GM23338 (cell line): ENCODE measurements at regions not wholly inside any gene's neighbourhood (a gene's known extent, or its start where the extent isn't known, plus 50 kb on each side); places are given as distances from the start of the nearest gene placed in this dataset.

Experiments used
- ATAC-seq: fragments of 200-7000 bp; cut with Tn5 transposase; 3 replicates; pipeline ENCODE4 v1.9.1; 2020
- DNase-seq: peaks from one replicate; pipeline ENCODE4 v3.0.0-alpha.2; 2015; ENCODE audit warnings: low spot score
- H2AFZ ChIP-seq: fragments of 200-600 bp; sonication (generic); 2 replicates; pipeline ENCODE4 v1.8.0; 2016; ENCODE audit warnings: antibody characterized with exemption, mild to moderate bottlenecking, moderate library complexity
- H3F3A ChIP-seq: fragments of 200-600 bp; sonication (generic); replicated peaks from 2 replicates; pipeline ENCODE4 v1.8.0; 2017; ENCODE audit warnings: antibody characterized with exemption, mixed run types, low read depth
- H3K27ac ChIP-seq: fragments of 200-600 bp; sonication (generic); 2 replicates; pipeline ENCODE4 v1.6.1; 2016; ENCODE audit warnings: low read depth
- H3K27me3 ChIP-seq: fragments of 200-600 bp; sonication (generic); 2 replicates; pipeline ENCODE4 v1.8.0; 2016; ENCODE audit warnings: mild to moderate bottlenecking, mixed run types, moderate library complexity; ENCODE audit not compliant: insufficient read depth
- H3K36me3 ChIP-seq: fragments of 200-600 bp; sonication (generic); 2 replicates; pipeline ENCODE4 v1.8.0; 2016; ENCODE audit warnings: mild to moderate bottlenecking; ENCODE audit not compliant: insufficient read depth
- H3K4me1 ChIP-seq: fragments of 200-600 bp; sonication (generic); 2 replicates; pipeline ENCODE4 v1.8.0; 2016; ENCODE audit warnings: mild to moderate bottlenecking, moderate library complexity; ENCODE audit not compliant: insufficient read depth
- H3K4me2 ChIP-seq: fragments of 200-600 bp; sonication (generic); 2 replicates; pipeline ENCODE4 v1.7.1; 2017; ENCODE audit warnings: mixed run types
- H3K4me3 ChIP-seq: fragments of 200-600 bp; sonication (generic); 2 replicates; pipeline ENCODE4 v1.6.1; 2016; ENCODE audit warnings: mixed run types
- H3K79me2 ChIP-seq: fragments of 200-600 bp; sonication (generic); replicated peaks from 2 replicates; pipeline ENCODE4 v1.8.0; 2017; ENCODE audit warnings: mild to moderate bottlenecking; ENCODE audit not compliant: insufficient read depth
- H3K9me2 ChIP-seq: fragments of 200-600 bp; sonication (generic); 2 replicates; pipeline ENCODE4 v1.8.0; 2017; ENCODE audit not compliant: insufficient read depth
- H4K20me1 ChIP-seq: fragments of 200-600 bp; sonication (generic); replicated peaks from 2 replicates; pipeline ENCODE4 v1.8.0; 2017; ENCODE audit warnings: mild to moderate bottlenecking; ENCODE audit not compliant: insufficient read depth
- H3K27ac Mint-ChIP-seq: 2 replicates; pipeline ENCODE4 v1.8.0; 2020; ENCODE audit warnings: inconsistent platforms, mild to moderate bottlenecking, moderate library complexity, mixed read lengths
- H3K27me3 Mint-ChIP-seq: 3 replicates; pipeline ENCODE4 v1.8.0; 2022; ENCODE audit warnings: low read depth, mild to moderate bottlenecking, moderate library complexity, mixed read lengths, inconsistent platforms; ENCODE audit not compliant: insufficient read depth, poor library complexity
- H3K36me3 Mint-ChIP-seq: 3 replicates; pipeline ENCODE4 v1.8.0; 2021; ENCODE audit warnings: low read depth, mild to moderate bottlenecking, inconsistent platforms, moderate library complexity, mixed read lengths
- H3K4me1 Mint-ChIP-seq: 3 replicates; pipeline ENCODE4 v1.8.0; 2020; ENCODE audit warnings: mild to moderate bottlenecking, inconsistent platforms, mixed read lengths
- H3K4me3 Mint-ChIP-seq: 3 replicates; pipeline ENCODE4 v1.8.0; 2021; ENCODE audit warnings: moderate library complexity, mild to moderate bottlenecking, inconsistent platforms, mixed read lengths
- H3K9me3 Mint-ChIP-seq: 3 replicates; pipeline ENCODE4 v1.8.0; 2020; ENCODE audit warnings: moderate library complexity, mild to moderate bottlenecking, inconsistent platforms, mixed read lengths
- CREB1 ChIP-seq: fragments of 250-450 bp; sonication (Bioruptor Pico); IDR thresholded peaks from 2 replicates; pipeline ENCODE4 v1.5.0; 2020; ENCODE audit warnings: low read depth, mild to moderate bottlenecking, moderate library complexity
- CTCF ChIP-seq, 2 experiments: fragments of 200-600 bp in 1 of 2; sonication (generic) in 1 of 2; conservative IDR thresholded peaks; 2 replicates each; pipeline versions ENCODE4 v1.5.1 to v1.6.1; 2016 to 2017; ENCODE audit warnings: antibody characterized with exemption in 2 of 2, low read depth in 2 of 2, mild to moderate bottlenecking in 2 of 2, moderate library complexity in 1 of 2
- EZH2 ChIP-seq: fragments of 200-600 bp; sonication (generic); IDR thresholded peaks from one replicate; pipeline ENCODE4 v1.8.0; 2017; ENCODE audit warnings: antibody characterized with exemption, mild to moderate bottlenecking, low read depth; ENCODE audit not compliant: unreplicated experiment
- EZH2phosphoT487 ChIP-seq: fragments of 200-600 bp; sonication (generic); IDR thresholded peaks from one replicate; pipeline ENCODE4 v1.8.1; 2018; ENCODE audit warnings: antibody characterized with exemption; ENCODE audit not compliant: unreplicated experiment
- JUNB ChIP-seq: IDR thresholded peaks from one replicate; pipeline ENCODE4 v1.6.1; 2016; ENCODE audit warnings: antibody characterized with exemption; ENCODE audit not compliant: unreplicated experiment
- POLR2AphosphoS5 ChIP-seq: IDR thresholded peaks from 2 replicates; pipeline ENCODE4 v1.6.1; 2016; ENCODE audit warnings: antibody characterized with exemption, low read depth
- REST ChIP-seq: IDR thresholded peaks from one replicate; pipeline ENCODE4 v1.6.1; 2018; ENCODE audit warnings: antibody characterized with exemption; ENCODE audit not compliant: unreplicated experiment
- ZNF114 ChIP-seq: fragments of 250-450 bp; sonication (Bioruptor Pico); IDR thresholded peaks from 2 replicates; pipeline ENCODE4 v1.5.0; 2020; ENCODE audit warnings: mild to moderate bottlenecking, moderate library complexity
- ZNF331 ChIP-seq: fragments of 250-450 bp; sonication (Bioruptor Pico); IDR thresholded peaks from 2 replicates; pipeline ENCODE4 v1.5.0; 2020; ENCODE audit warnings: low read depth, mild to moderate bottlenecking, moderate library complexity

- H3K36me3 Mint-ChIP-seq: no peaks in the 10 kb centered on the region
- no peaks in the 10 kb centered on the region for H4K20me1 ChIP-seq
- no peaks in the 10 kb centered on the region for H3K27me3 ChIP-seq
- peaks cover 10% of the 10 kb centered on the region for H3K4me1 ChIP-seq
- no peak for ATAC-seq
- H3K36me3 ChIP-seq: no peaks in the 10 kb centered on the region
- H3K4me3 Mint-ChIP-seq: no peak overlapping the region
- no peak for DNase-seq
- H3K9me2 ChIP-seq: 0 out of 2 replicates have a peak, but pooled peaks cover 4% of the 10 kb centered on the region
- peaks cover 2% of the 10 kb centered on the region for H3K27me3 Mint-ChIP-seq
- no peak overlapping the region for H3K27ac ChIP-seq
- H3F3A ChIP-seq: no peaks in the 10 kb centered on the region
- no peak overlapping the region for H2AFZ ChIP-seq
- H3K4me3 ChIP-seq: no peak overlapping the region
- TF ChIP-seq CTCF (conservative IDR thresholded peaks at IDR 0.05; ENCODE audit: low read depth in 2 of 2): no peak
- H3K4me2 ChIP-seq: no peak overlapping the region
- H3K4me1 Mint-ChIP-seq: peaks cover 12% of the 10 kb centered on the region
- H3K9me3 Mint-ChIP-seq: no peaks in the 10 kb centered on the region
- no peak overlapping the region for H3K27ac Mint-ChIP-seq
- H3K79me2 ChIP-seq: no peaks in the 10 kb centered on the region
Measured at GRCh38 chr3:26273196-26273595, 349.4 kb upstream of the LRRC3B start.

GRCh38 chr3:26279091-26279490 is 343.5 kb upstream of the LRRC3B start:
- no peaks in the 10 kb centered on the region for H4K20me1 ChIP-seq
- H3K4me2 ChIP-seq: no peak overlapping the region
- no peaks in the 10 kb centered on the region for H3K79me2 ChIP-seq
- no peaks in the 10 kb centered on the region for H3F3A ChIP-seq
- Mint-ChIP-seq H3K27ac (no peak overlapping the region), H3K4me1 (peaks cover 6% of the 10 kb centered on the region), H3K27me3 (peaks cover 2% of the 10 kb centered on the region), H3K4me3 (no peak overlapping the region), H3K36me3 (peaks cover 29% of the 10 kb centered on the region), H3K9me3 (peaks cover 32% of the 10 kb centered on the region)
- ATAC-seq (no peak), DNase-seq (no peak)
- no peak for TF ChIP-seq CREB1 (CRISPR knock-in tag)
- TF ChIP-seq REST: no peak
- TF ChIP-seq ZNF114 (CRISPR knock-in tag): no peak
- no peak for TF ChIP-seq ZNF331
- TF ChIP-seq CTCF (conservative IDR thresholded peaks at IDR 0.05; ENCODE audit: low read depth in 2 of 2): no peak
- no peak for TF ChIP-seq JUNB
- TF ChIP-seq EZH2phosphoT487: no peak
- no peak for TF ChIP-seq EZH2
- TF ChIP-seq POLR2AphosphoS5: no peak
- H3K4me3 ChIP-seq: no peak overlapping the region
- H3K4me1 ChIP-seq: peaks cover 4% of the 10 kb centered on the region
- no peaks in the 10 kb centered on the region for H3K27me3 ChIP-seq
- H3K9me2 ChIP-seq: peaks cover 10% of the 10 kb centered on the region; the same call in 1 of the 2 replicates
- peaks cover 2% of the 10 kb centered on the region for H3K36me3 ChIP-seq
- no peak overlapping the region for H3K27ac ChIP-seq
- no peak overlapping the region for H2AFZ ChIP-seq
